ENCODE measurements at regions not wholly inside any gene's neighbourhood (a gene's known extent, or its start where the extent isn't known, plus 50 kb on each side); places are given as distances from the start of the nearest gene placed in this dataset.

GRCh38 chr20:11304795-11305194, 612.9 kb upstream of the BTBD3 start:
- Histone ChIP-seq H3K9me3 (replicated peaks; ENCODE audit: insufficient read depth, low read length) (no peaks in the 10 kb centered on the region), H2AFZ (ENCODE audit: low read length) (no peak overlapping the region; the same call in 1 of the 2 replicates), H3K79me2 (ENCODE audit: low read length) (no peaks in the 10 kb centered on the region), H3K27me3 (replicated peaks; ENCODE audit: insufficient read depth, low read length) (no peaks in the 10 kb centered on the region), H3K36me3 (replicated peaks; ENCODE audit: insufficient read depth, low read length) (no peaks in the 10 kb centered on the region), H3K4me2 (ENCODE audit: low read depth, low read length) (peak overlapping the region; percentile 43), H3F3A (ENCODE audit: insufficient read depth, low read length) (peaks cover 4% of the 10 kb centered on the region; the same call in 1 of the 2 replicates), H3K9ac (ENCODE audit: low read length) (no peak overlapping the region), H4K20me1 (ENCODE audit: insufficient read depth, low read length) (no peaks in the 10 kb centered on the region), H3K27ac (ENCODE audit: low read length) (peak overlapping the region; percentile 39; the same call in 1 of the 2 replicates), H3K4me1 (ENCODE audit: low read length) (peaks cover 15% of the 10 kb centered on the region; the same call in 1 of the 2 replicates), H3K4me3 (ENCODE audit: low read length) (no peak overlapping the region), H3K9me2 (replicated peaks; ENCODE audit: insufficient read depth, low read length) (no peaks in the 10 kb centered on the region)
- TF ChIP-seq EZH2 (optimal IDR thresholded peaks at IDR 0.05; ENCODE audit: low read depth, low read length) (no peak), EZH2phosphoT487 (IDR thresholded peaks at IDR 0.05; ENCODE audit: low read length) (no peak), CTCF (IDR thresholded peaks at IDR 0.05; ENCODE audit: low read length) (no peak)
- no peak for DNase-seq

GRCh38 chr20:11305406-11305805, 612.3 kb upstream of the BTBD3 start:
- Histone ChIP-seq H3K36me3 (replicated peaks; ENCODE audit: insufficient read depth, low read length) (no peaks in the 10 kb centered on the region), H3K4me2 (ENCODE audit: low read depth, low read length) (peak overlapping the region; percentile 43), H3F3A (ENCODE audit: insufficient read depth, low read length) (peaks cover 4% of the 10 kb centered on the region; the same call in 1 of the 2 replicates), H3K27me3 (replicated peaks; ENCODE audit: insufficient read depth, low read length) (no peaks in the 10 kb centered on the region), H3K9ac (ENCODE audit: low read length) (no peak overlapping the region), H2AFZ (ENCODE audit: low read length) (peak overlapping the region; percentile 16; the same call in 1 of the 2 replicates), H3K4me1 (ENCODE audit: low read length) (peaks cover 15% of the 10 kb centered on the region; the same call in 1 of the 2 replicates), H3K79me2 (ENCODE audit: low read length) (no peaks in the 10 kb centered on the region), H3K4me3 (ENCODE audit: low read length) (no peak overlapping the region), H3K9me3 (replicated peaks; ENCODE audit: insufficient read depth, low read length) (no peaks in the 10 kb centered on the region), H3K27ac (ENCODE audit: low read length) (peak overlapping the region; percentile 39; the same call in 1 of the 2 replicates), H4K20me1 (ENCODE audit: insufficient read depth, low read length) (no peaks in the 10 kb centered on the region), H3K9me2 (replicated peaks; ENCODE audit: insufficient read depth, low read length) (no peaks in the 10 kb centered on the region)
- TF ChIP-seq CTCF (IDR thresholded peaks at IDR 0.05; ENCODE audit: low read length) (no peak), EZH2phosphoT487 (IDR thresholded peaks at IDR 0.05; ENCODE audit: low read length) (no peak), EZH2 (optimal IDR thresholded peaks at IDR 0.05; ENCODE audit: low read depth, low read length) (no peak)
- DNase-seq: peak; percentile 73

GRCh38 chr20:11311659-11312224, 606.0 kb upstream of the BTBD3 start:
- Histone ChIP-seq H3K9me3 (replicated peaks; ENCODE audit: insufficient read depth, low read length) (no peaks in the 10 kb centered on the region), H3F3A (ENCODE audit: insufficient read depth, low read length) (no peaks in the 10 kb centered on the region), H3K9ac (ENCODE audit: low read length) (no peak overlapping the region), H3K4me2 (ENCODE audit: low read depth, low read length) (no peak overlapping the region), H3K36me3 (replicated peaks; ENCODE audit: insufficient read depth, low read length) (no peaks in the 10 kb centered on the region), H3K79me2 (ENCODE audit: low read length) (no peaks in the 10 kb centered on the region), H3K27me3 (replicated peaks; ENCODE audit: insufficient read depth, low read length) (no peaks in the 10 kb centered on the region), H3K27ac (ENCODE audit: low read length) (no peak overlapping the region), H3K9me2 (replicated peaks; ENCODE audit: insufficient read depth, low read length) (no peaks in the 10 kb centered on the region), H3K4me3 (ENCODE audit: low read length) (no peak overlapping the region), H3K4me1 (ENCODE audit: low read length) (peaks cover 8% of the 10 kb centered on the region), H2AFZ (ENCODE audit: low read length) (no peak overlapping the region), H4K20me1 (ENCODE audit: insufficient read depth, low read length) (no peaks in the 10 kb centered on the region)
- TF ChIP-seq EZH2phosphoT487 (IDR thresholded peaks at IDR 0.05; ENCODE audit: low read length) (no peak), EZH2 (optimal IDR thresholded peaks at IDR 0.05; ENCODE audit: low read depth, low read length) (no peak), CTCF (IDR thresholded peaks at IDR 0.05; ENCODE audit: low read length) (no peak)
- DNase-seq: no peak
